ENCODE measurements at regions not wholly inside any gene's neighbourhood (a gene's known extent, or its start where the extent isn't known, plus 50 kb on each side); places are given as distances from the start of the nearest gene placed in this dataset.
"Not testable (repeated sequence)": the region's sequence is repeated elsewhere in the genome, so short reads cannot be mapped to it uniquely, and the experiment has no call there.

GRCh38 chr1:188641566-188642211 lies 1812.9 kb downstream of the PLA2G4A start:
- ATAC-seq (no peak), DNase-seq (ENCODE audit: low spot score) (no peak)

DNA sequence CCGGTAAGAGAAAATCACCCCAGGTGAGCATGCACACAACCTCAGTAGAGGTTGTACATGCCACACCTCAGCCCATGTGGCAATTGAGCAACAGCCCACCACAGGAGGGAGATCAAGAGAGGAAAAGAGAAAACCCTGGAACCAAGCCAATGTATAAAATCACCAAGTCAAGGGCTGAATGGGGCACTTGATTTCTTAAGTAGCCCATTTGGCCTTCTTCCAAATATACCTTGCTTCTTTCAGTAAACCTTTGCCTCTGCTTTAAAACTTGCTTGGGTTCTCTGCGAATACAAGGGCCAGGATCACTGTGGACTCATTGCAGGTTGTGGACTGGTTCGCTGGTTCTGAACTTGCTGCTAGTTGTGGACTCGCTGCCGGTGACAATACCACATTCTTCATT lies 1814.0 kb downstream of the PLA2G4A start:
- ATAC-seq (no peak), DNase-seq (ENCODE audit: low spot score) (no peak)

DNA sequence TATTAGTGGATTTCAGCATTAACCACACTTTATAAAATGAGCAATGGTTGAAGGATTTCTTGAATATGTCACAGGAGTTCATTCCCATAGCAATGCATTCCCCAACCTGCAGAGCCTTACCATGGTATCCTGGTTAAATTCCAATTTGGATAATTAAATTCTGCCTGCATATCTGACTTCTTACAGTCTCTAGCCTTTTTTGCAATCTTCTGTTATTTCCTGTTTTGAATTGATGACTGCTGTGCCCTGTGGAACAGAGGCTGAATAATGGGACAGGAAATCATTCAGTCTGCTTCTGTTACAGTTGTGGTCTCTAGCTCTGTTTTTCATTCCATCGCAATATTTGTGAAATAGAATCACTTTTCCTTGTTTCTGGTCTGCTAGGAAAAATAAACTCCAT lies 1823.9 kb downstream of the PLA2G4A start:
- ATAC-seq (no peak), DNase-seq (ENCODE audit: low spot score) (no peak)

DNA sequence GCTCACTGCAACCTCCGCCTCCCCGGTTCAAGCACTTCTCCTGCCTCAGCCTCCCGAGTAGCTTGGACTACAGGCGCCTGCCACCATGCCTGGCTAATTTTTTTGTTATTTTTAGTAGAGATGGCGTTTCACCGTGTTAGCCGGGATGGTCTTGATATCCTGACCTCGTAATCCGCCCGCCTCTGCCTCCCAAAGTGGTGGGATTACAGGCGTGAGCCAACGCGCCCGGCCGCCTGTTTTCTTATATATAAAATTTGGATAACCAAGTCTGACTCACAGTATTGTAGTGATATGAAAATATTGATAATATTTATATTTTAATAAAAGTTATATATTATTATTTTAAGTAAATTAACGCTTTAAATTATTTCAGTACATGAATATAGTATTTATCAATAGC lies 1821.7 kb downstream of the BRINP3 start:
- DNase-seq (ENCODE audit: low spot score); ATAC-seq: not testable (repeated sequence)

DNA sequence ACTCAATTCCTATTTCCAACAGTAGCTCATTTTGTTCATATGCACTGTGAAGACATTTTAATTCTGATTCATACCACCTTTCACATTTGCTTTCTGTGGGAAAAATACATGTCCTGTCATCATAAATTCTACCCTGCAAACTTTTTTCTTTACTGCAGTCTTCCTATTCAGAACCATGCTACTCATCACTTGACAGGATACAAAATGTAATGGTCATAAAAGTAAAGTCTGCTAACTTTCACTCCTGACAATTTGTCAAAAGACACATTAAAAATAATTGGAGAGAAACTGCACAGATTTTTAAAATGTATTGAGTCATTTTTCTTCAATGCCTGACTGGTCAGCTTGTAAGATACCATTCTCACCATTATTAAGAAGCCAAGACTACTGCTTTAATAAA lies 1817.1 kb downstream of the BRINP3 start:
- DNase-seq (ENCODE audit: low spot score), result no peak
- ATAC-seq, result no peak

GRCh38 chr1:188665477-188665876 lies 1812.2 kb downstream of the BRINP3 start:
- no peak for DNase-seq (ENCODE audit: low spot score)
- ATAC-seq, result no peak

- no peak for ATAC-seq
- no peak for DNase-seq (ENCODE audit: low spot score)
These were observed 1809.6 kb downstream of the BRINP3 start for GRCh38 chr1:188668083-188668482.

DNA sequence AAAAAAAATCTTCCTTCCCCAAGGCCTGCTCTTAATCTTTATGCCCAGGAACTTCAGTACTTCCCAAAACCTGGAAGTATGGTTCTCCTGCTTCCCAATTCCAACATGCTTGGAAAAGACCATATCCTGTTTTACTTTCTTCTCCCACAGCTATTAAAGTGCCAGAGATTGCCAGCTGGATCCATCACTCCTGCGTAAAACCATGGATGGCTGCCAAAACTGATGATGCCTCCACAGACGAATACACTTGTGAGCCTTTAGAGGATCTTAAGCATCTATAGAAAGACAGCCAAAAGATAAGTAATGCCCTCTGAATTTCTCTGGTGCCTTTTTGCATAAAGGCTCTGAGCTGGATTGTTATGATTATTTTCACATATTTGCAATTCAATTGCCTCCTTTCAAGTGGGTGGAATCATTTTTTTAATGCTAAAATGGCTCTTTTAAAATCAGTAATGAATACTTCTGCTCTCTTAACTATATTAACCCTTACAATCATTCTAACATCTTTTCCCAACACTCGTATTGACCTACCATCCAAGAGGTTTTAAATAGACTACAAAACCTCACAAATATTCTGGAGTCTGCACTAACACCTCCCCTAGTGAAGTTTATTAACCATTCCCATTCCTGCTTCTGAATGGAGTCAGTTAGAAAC lies 1807.8 kb downstream of the BRINP3 start:
- no peak for ATAC-seq

DNA sequence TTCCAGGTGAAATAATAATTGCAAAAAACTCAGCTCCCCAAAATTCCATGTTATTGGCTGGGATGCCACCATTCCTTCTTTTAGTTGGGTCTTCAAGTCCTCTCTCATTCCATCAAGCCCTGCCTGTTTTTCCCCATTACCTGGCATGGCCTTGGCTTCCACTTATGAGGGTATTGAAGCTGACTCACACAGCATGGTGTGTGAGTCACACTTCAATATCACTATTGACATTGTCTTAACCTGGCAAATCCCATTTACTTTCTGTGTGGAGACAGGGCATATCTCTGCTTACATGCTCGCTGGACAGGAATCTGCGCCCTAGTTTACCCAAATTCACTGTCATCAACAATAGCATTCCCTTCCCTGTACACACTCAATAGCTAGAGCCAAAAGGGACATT lies 1806.8 kb downstream of the BRINP3 start:
- DNase-seq (ENCODE audit: low spot score), result no peak
- ATAC-seq, result no peak

More for the DNA sequence above, 1807.8 kb downstream of the BRINP3 start:
- DNase-seq (ENCODE audit: low spot score), result no peak

DNA sequence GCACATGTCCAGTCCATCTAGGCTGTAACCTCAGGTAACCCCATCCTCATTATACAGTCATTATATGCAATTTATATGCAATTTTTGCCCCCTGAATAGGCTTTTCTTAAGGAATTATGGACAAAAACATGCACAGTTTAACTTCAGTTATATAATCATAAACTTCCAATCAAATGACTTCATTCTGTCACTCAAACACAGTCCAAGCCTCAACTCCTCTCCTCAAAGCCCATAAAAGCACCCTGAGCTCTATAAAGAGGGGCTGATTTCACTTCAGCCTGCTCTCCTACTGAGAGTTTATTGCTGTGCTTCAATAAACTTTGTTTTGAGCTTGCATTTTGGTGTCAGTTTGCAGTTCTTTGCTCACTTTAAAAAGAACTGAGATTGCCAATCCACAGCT lies 1805.5 kb downstream of the BRINP3 start:
- ATAC-seq, result no peak
- no peak for DNase-seq (ENCODE audit: low spot score)

DNA sequence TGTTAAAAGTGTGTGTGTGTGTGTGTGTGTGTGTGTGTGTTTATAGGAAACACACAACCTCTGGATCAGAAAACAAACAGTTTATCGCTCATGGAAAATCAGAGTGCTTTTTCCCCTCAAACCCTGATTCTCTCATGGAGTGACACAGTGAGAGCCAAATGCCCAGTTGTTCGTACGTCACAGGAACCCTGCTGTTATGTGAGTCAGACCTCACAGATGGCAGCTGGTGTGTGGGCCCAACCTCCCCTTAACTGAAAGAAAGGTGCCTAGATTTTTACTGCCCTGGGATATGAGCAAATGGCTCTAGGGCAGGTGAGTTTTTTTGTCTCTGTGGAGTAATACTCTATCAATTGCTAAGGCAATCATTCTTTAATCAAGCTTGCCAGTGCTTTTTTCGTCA lies 1788.1 kb downstream of the BRINP3 start:
- ATAC-seq (no peak), DNase-seq (ENCODE audit: low spot score) (no peak)

- DNase-seq (ENCODE audit: low spot score) (no peak), ATAC-seq (no peak)
These were observed 1777.5 kb downstream of the BRINP3 start for GRCh38 chr1:188700116-188700515.

- DNase-seq (ENCODE audit: low spot score) (no peak), ATAC-seq (no peak)
These were observed 1770.9 kb downstream of the BRINP3 start for GRCh38 chr1:188706742-188707141.

DNA sequence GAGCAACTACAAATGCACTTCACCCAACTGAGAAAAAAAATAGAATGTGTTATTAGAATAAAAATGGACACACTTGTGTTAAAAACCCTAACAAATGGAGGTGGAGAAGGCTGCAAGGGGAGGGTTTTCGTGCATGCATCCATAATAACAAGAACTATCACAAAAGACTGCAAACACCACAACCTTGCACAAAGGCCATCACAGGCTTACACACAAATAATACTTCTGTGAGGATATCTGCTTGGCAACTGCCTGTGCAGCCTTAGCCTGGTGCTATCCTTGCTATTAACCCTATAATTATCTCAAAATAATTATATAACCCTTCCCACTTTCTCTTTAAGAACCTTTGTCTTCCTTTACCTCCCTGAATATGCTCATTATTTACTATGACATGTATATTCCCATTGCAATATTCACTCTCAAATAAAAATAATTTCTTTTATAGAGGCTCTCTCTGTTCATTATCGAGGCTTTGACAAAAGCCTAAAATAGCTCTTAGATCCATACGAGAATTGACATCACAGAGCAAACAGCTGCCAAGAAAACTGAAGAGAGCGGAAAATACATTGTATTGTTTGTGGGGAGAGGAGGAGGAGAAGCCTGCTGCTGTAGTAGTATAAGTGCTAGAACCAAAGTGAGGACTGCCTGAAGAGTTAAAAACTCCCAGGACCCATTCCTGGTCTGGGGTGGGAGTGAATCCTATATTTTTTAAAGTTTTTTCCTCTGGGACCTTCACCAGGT lies 1768.7 kb downstream of the BRINP3 start:
- ATAC-seq, result no peak
- no peak for DNase-seq (ENCODE audit: low spot score)

DNA sequence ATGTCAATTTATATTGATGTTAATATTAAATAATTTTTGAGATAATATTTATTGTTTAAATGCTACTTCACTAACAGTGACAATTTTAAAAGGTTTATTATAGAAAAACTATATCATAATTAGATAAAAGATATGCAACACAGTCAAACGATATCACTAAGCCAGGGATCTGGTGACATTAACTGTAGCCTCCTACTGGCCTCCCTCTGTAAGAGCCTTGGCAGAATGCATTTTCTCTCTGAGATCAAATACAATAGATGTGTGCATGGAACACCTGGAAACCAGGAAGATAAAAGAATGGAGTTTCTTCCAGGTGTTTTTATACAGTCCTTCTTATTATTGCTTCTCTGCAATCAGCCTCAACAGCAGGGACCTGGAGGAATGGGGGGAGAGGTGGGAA lies 1762.1 kb downstream of the BRINP3 start:
- no peak for ATAC-seq
- no peak for DNase-seq (ENCODE audit: low spot score)

DNA sequence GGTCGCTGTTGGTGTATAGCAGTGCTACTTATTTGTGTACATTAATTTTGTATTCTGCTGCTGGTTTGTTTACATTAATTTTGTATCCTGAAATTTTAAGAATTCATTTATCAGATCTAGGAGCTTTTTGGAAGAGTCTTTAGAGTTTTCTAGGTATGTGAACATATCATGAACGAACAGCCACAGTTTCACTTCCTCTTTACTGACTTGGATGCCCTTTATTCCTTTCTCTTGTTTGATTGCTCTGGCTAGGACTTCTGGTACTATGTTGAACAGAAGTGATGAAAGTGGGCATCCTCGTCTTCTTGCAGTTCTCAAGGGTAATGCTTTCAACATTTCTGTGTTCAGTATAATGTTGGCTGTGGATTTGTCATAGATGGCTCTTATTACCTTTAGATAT lies 1757.9 kb downstream of the BRINP3 start:
- DNase-seq (ENCODE audit: low spot score), result no peak
- no peak for ATAC-seq

DNA sequence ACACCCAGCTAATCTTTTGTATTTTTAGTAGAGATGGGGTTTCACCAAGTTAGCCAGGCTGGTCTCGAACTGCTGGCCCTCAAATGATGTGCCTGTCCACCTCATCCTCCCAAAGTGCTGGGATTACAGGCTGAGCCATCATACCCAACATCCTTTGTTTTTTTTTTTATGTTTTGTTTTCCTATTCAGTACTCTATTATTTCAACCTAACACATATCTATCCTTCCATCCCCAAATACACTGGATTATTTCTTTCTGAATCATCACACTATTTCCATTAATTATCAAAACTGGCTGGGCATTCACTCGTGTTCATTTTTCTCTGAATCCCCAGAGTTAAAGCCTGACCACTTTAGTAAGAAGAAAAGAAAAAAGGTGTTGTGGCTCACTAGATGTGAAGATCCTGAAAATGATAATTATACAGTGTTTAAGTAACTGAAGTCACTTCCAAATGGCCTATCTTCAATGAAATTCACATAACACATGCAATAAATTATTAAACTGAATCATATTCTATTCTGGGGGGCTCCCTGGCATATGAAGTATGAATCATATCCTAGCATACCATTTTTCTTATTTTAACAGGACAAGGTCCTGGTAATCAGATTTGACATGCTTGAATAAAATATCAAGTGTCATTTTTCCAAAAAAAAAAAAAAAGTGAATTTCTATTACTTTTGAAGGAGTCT lies 1754.2 kb downstream of the BRINP3 start:
- no peak for DNase-seq (ENCODE audit: low spot score)
- ATAC-seq, result no peak

DNA sequence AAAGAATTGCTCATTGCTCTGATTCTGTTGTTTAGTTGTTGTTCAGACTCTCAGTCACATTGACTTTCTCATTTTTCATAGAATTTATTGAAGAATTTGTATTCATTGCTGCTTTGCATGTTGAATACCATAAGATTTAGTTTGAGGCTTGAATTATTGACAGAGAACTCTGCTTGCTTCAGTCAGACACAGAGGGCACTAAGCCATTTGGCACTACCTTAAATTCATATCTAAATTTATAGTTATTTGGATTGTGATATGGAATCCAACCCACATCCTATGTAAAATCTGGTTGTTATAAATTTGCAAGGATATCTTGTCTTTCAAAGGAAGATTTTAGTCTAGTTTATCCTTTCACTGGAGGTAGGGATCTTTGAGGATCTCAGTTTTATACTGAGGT lies 1748.6 kb downstream of the BRINP3 start:
- no peak for DNase-seq (ENCODE audit: low spot score)
- ATAC-seq, result no peak

DNA sequence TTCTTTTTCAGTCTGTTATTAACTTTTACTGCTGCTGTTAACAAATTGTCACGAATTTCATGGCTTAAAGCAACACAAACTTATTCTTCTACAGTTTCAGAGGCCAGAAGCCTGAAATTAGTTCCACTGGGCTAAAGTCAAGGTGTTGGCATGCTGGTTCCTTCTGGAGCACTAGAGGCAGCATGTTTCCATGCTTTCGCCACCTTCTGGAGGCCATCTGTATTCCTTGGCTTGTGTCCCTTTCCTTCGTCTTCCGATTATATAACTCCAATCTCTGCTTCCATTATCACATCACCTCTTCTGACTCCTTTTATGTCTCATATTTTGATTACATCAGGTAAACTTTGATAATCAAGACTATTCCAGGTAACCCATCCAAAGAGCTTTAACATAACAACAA lies 1742.1 kb downstream of the BRINP3 start:
- no peak for ATAC-seq

DNA sequence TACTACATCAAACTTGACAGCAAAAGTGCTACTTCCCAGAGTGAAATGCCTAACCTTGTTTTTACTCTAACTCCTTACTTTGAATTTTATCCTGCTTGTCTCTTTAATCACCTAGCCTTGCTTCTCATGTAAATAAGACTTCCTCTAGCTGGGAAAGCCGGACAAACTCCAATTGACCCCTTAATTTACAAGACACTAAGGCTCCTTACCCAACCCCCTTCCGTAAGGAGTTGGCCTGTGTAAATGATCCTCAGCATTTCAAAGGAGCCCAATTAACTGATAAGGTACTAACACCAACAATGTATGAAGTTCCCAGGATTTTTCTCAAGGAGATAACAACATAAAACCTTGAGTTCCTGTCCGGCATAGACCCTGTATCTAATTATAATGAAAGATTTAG lies 1728.4 kb downstream of the BRINP3 start:
- DNase-seq (ENCODE audit: low spot score); ATAC-seq: not testable (repeated sequence)

More for the DNA sequence above, 1742.1 kb downstream of the BRINP3 start:
- DNase-seq (ENCODE audit: low spot score), result no peak

DNA sequence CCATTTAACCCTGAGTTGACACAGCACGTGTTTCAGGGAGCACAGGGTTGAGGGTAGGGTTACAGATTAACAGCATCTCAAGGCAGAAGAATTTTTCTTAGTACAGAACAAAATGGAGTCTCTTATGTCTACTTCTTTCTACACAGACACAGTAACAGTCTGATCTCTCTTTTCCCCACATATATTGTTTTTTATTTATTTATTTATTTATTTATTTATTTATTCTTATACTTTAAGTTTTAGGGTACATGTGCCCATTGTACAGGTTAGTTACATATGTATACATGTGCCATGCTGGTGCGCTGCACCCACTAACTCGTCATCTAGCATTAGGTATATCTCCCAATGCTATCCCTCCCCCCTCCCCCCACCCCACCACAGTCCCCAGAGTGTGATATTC lies 1725.6 kb downstream of the BRINP3 start:
- not testable (repeated sequence) for ATAC-seq; DNase-seq (ENCODE audit: low spot score)

GRCh38 chr1:188757747-188758146 lies 1719.9 kb downstream of the BRINP3 start:
- not testable (repeated sequence) for ATAC-seq; DNase-seq (ENCODE audit: low spot score)

Measured in left lobe of liver (tissue), 2 donors.